CD4-positive, CD25-positive, alpha-beta regulatory T cell (primary cell): ENCODE measurements at regions not wholly inside any gene's neighbourhood (a gene's known extent, or its start where the extent isn't known, plus 50 kb on each side); places are given as distances from the start of the nearest gene placed in this dataset.

Experiments
- ATAC-seq, 2 donors: fragments of 150-1000 bp; cut with Tn5 transposase; one replicate each; pipeline ENCODE4 v1.10.0; 2021; ENCODE audit warnings: low read depth in 2 of 2, moderate number of reproducible peaks in 2 of 2, moderate library complexity in 1 of 2
- DNase-seq, 3 donors: peaks; one replicate each; pipeline versions ENCODE4 v3.0.0 to v3.0.0-alpha.2; 2012 to 2022; ENCODE audit warnings: mixed read lengths in 1 of 3
- H3K27ac ChIP-seq: one replicate; pipeline ENCODE4 v1.7.0; 2013; ENCODE audit warnings: mild to moderate bottlenecking, low read length; ENCODE audit not compliant: insufficient read depth, poor library complexity, severe bottlenecking
- H3K27me3 ChIP-seq: one replicate; pipeline ENCODE4 v1.7.0; 2013; ENCODE audit warnings: low read length; ENCODE audit not compliant: control insufficient read depth, insufficient read depth
- H3K36me3 ChIP-seq: one replicate; pipeline ENCODE4 v1.7.0; 2013; ENCODE audit warnings: mild to moderate bottlenecking, low read length, moderate library complexity; ENCODE audit not compliant: control insufficient read depth, insufficient read depth
- H3K4me1 ChIP-seq: 2 replicates; pipeline ENCODE4 v1.7.0; 2013; ENCODE audit warnings: mild to moderate bottlenecking, low read length; ENCODE audit not compliant: insufficient read depth, control insufficient read depth, poor library complexity, severe bottlenecking
- H3K4me3 ChIP-seq: one replicate; pipeline ENCODE4 v1.7.0; 2013; ENCODE audit warnings: low read depth, mild to moderate bottlenecking, low read length, moderate library complexity
- H3K9me3 ChIP-seq, 2 experiments: 1 replicate in 1 of 2; 2 replicates in 1 of 2; pipeline ENCODE4 v1.7.0; 2013; ENCODE audit warnings: low read length in 2 of 2, mild to moderate bottlenecking in 1 of 2, moderate library complexity in 1 of 2; ENCODE audit not compliant: control insufficient read depth in 2 of 2
- H3K27ac Mint-ChIP-seq, 3 donors: one replicate each; pipeline ENCODE4 v1.8.0; 2020 to 2022; ENCODE audit warnings: mild to moderate bottlenecking in 3 of 3, mixed read lengths in 3 of 3, moderate library complexity in 2 of 3
- H3K27me3 Mint-ChIP-seq: one replicate; pipeline ENCODE4 v1.8.0; 2022; ENCODE audit warnings: mild to moderate bottlenecking, mixed read lengths
- H3K36me3 Mint-ChIP-seq: one replicate; pipeline ENCODE4 v1.8.0; 2020; ENCODE audit warnings: mixed read lengths
- H3K4me1 Mint-ChIP-seq, 4 donors: one replicate each; pipeline ENCODE4 v1.8.0; 2020 to 2022; ENCODE audit warnings: mixed read lengths in 4 of 4, mild to moderate bottlenecking in 1 of 4
- H3K4me3 Mint-ChIP-seq, 4 donors: one replicate each; pipeline ENCODE4 v1.8.0; 2020 to 2022; ENCODE audit warnings: mild to moderate bottlenecking in 4 of 4, mixed read lengths in 4 of 4, moderate library complexity in 3 of 4
- H3K9me3 Mint-ChIP-seq, 7 donors: one replicate each; pipeline ENCODE4 v1.8.0; 2020 to 2022; ENCODE audit warnings: mixed read lengths in 7 of 7, mild to moderate bottlenecking in 3 of 7, moderate library complexity in 2 of 7

GRCh38 chr16:87027056-87027616, 290.1 kb downstream of the C16orf95 start:
- no peaks in the 10 kb centered on the region for H3K4me1 Mint-ChIP-seq

GRCh38 chr16:87028481-87029320, 288.5 kb downstream of the C16orf95 start:
- peaks cover 5% of the 10 kb centered on the region for H3K27me3 Mint-ChIP-seq
- no peak for DNase-seq
- no peaks in the 10 kb centered on the region for H3K4me1 ChIP-seq
- no peaks in the 10 kb centered on the region for H3K4me1 Mint-ChIP-seq
- H3K9me3 ChIP-seq: no peaks in the 10 kb centered on the region
- no peaks in the 10 kb centered on the region for H3K36me3 Mint-ChIP-seq
- H3K27ac Mint-ChIP-seq: no peak overlapping the region
- no peak overlapping the region for H3K4me3 ChIP-seq
- ATAC-seq: no peak
- H3K27ac ChIP-seq: no peak overlapping the region
- H3K36me3 ChIP-seq: no peaks in the 10 kb centered on the region
- no peak overlapping the region for H3K4me3 Mint-ChIP-seq
- peaks cover 0 to 4% (median 0%) of the 10 kb centered on the region in 7 donors for H3K9me3 Mint-ChIP-seq
- no peaks in the 10 kb centered on the region for H3K27me3 ChIP-seq

More at GRCh38 chr16:87027056-87027616, 290.1 kb downstream of the C16orf95 start:
- no peaks in the 10 kb centered on the region for H3K36me3 ChIP-seq
- Mint-ChIP-seq H3K9me3 (peaks cover 0 to 4% (median 0%) of the 10 kb centered on the region in 7 donors), H3K36me3 (no peaks in the 10 kb centered on the region), H3K4me3 (no peak overlapping the region), H3K27me3 (peaks cover 5% of the 10 kb centered on the region), H3K27ac (no peak overlapping the region)
- H3K27ac ChIP-seq: no peak overlapping the region
- H3K4me1 ChIP-seq: no peaks in the 10 kb centered on the region
- no peak overlapping the region for H3K4me3 ChIP-seq
- ATAC-seq: no peak
- peaks cover under 1% of the 10 kb centered on the region for H3K27me3 ChIP-seq
- DNase-seq: no peak
- no peaks in the 10 kb centered on the region for H3K9me3 ChIP-seq

GRCh38 chr16:87032554-87032953, 284.6 kb downstream of the C16orf95 start:
- Mint-ChIP-seq H3K4me3 (no peak overlapping the region), H3K4me1 (no peaks in the 10 kb centered on the region), H3K27ac (no peak overlapping the region), H3K9me3 (peaks cover 0 to 4% (median 0%) of the 10 kb centered on the region in 7 donors), H3K36me3 (no peaks in the 10 kb centered on the region), H3K27me3 (peaks cover 10% of the 10 kb centered on the region)
- ATAC-seq (no peak), DNase-seq (no peak)
- Histone ChIP-seq H3K4me1 (no peaks in the 10 kb centered on the region), H3K27ac (no peak overlapping the region), H3K9me3 (no peaks in the 10 kb centered on the region), H3K27me3 (no peaks in the 10 kb centered on the region), H3K4me3 (no peak overlapping the region), H3K36me3 (no peaks in the 10 kb centered on the region)

DNA sequence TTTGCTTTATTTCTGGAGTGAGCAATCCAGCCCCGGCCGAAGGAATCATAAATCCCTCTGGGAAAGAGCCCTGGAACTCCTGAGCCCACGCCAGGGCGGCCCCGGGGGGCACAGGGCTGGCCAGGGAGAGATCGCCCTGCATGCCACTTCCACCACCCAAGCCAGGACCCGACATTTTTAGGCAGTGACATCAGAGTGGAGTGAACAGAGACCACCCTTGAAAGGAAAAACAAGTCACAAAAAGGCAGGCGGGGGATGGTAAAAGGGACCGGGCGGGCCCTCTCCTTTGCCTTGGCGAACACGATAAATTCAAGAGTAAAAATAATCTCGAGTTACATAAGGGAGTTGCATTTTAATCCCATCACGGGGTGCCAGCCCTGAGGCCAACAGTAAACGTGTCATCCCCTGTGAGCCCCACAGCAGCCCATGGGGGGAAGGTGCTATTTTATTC, 284.1 kb downstream of the C16orf95 start:
- Mint-ChIP-seq H3K27ac (no peak overlapping the region), H3K36me3 (no peaks in the 10 kb centered on the region), H3K9me3 (peaks cover 0 to 4% (median 0%) of the 10 kb centered on the region in 7 donors), H3K27me3 (peaks cover 10% of the 10 kb centered on the region), H3K4me1 (no peaks in the 10 kb centered on the region), H3K4me3 (no peak overlapping the region)
- no peaks in the 10 kb centered on the region for H3K9me3 ChIP-seq
- DNase-seq (no peak), ATAC-seq (no peak)
- H3K27me3 ChIP-seq: no peaks in the 10 kb centered on the region
- no peak overlapping the region for H3K27ac ChIP-seq
- no peak overlapping the region for H3K4me3 ChIP-seq
- no peaks in the 10 kb centered on the region for H3K4me1 ChIP-seq
- no peaks in the 10 kb centered on the region for H3K36me3 ChIP-seq

GRCh38 chr16:87033541-87034300, 283.5 kb downstream of the C16orf95 start:
- H3K9me3 ChIP-seq: no peaks in the 10 kb centered on the region
- H3K4me1 ChIP-seq: no peaks in the 10 kb centered on the region
- H3K27me3 ChIP-seq: no peaks in the 10 kb centered on the region
- no peak overlapping the region for H3K4me3 Mint-ChIP-seq
- ATAC-seq (no peak), DNase-seq (no peak)
- H3K27ac ChIP-seq: no peak overlapping the region
- H3K36me3 Mint-ChIP-seq: no peaks in the 10 kb centered on the region
- no peaks in the 10 kb centered on the region for H3K4me1 Mint-ChIP-seq
- peaks cover 0 to 4% (median 0%) of the 10 kb centered on the region in 7 donors for H3K9me3 Mint-ChIP-seq
- no peak overlapping the region for H3K4me3 ChIP-seq
- H3K27me3 Mint-ChIP-seq: peaks cover 10% of the 10 kb centered on the region
- no peaks in the 10 kb centered on the region for H3K36me3 ChIP-seq
- H3K27ac Mint-ChIP-seq: no peak overlapping the region

DNA sequence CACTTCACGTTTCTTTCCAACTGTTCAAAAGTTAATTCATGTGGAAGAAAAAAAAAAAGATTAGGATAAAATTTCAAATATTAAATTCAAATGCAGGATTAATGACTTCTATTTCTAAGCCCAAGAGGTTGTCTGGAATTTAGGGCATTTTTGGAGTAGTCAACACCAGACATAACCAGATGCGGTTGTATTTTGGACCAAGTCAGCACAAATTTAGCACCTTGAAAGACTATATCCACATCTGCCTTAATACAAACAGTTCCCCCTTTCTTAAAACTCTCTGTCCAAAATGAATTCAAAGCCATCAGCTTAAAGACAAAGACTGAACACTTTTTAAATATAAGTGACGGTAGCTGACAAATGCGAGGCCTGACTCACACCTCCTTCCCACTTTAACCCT, 282.9 kb downstream of the C16orf95 start:
- Mint-ChIP-seq H3K4me3 (no peak overlapping the region), H3K27ac (no peak overlapping the region), H3K36me3 (no peaks in the 10 kb centered on the region), H3K27me3 (peaks cover 9% of the 10 kb centered on the region), H3K9me3 (peaks cover 0 to 3% (median 0%) of the 10 kb centered on the region in 7 donors), H3K4me1 (no peaks in the 10 kb centered on the region)
- no peaks in the 10 kb centered on the region for H3K36me3 ChIP-seq
- no peaks in the 10 kb centered on the region for H3K9me3 ChIP-seq
- no peak for DNase-seq
- H3K27ac ChIP-seq: no peak overlapping the region
- no peak overlapping the region for H3K4me3 ChIP-seq
- no peak for ATAC-seq
- H3K27me3 ChIP-seq: no peaks in the 10 kb centered on the region
- no peaks in the 10 kb centered on the region for H3K4me1 ChIP-seq

- Histone ChIP-seq H3K27ac (no peak overlapping the region), H3K27me3 (no peaks in the 10 kb centered on the region), H3K9me3 (no peaks in the 10 kb centered on the region), H3K36me3 (no peaks in the 10 kb centered on the region), H3K4me1 (no peaks in the 10 kb centered on the region), H3K4me3 (no peak overlapping the region)
- Mint-ChIP-seq H3K4me3 (no peak overlapping the region), H3K36me3 (no peaks in the 10 kb centered on the region), H3K4me1 (no peaks in the 10 kb centered on the region), H3K27me3 (peaks cover 5% of the 10 kb centered on the region), H3K9me3 (no peaks in the 10 kb centered on the region), H3K27ac (peak overlapping the region in 1 of 3 donors; percentile 38)
- ATAC-seq: no peak
- DNase-seq: no peak
Measured at GRCh38 chr16:87035053-87035452, 282.1 kb downstream of the C16orf95 start.
